Neutrophil (primary cell): ENCODE measurements at regions not wholly inside any gene's neighbourhood (a gene's known extent, or its start where the extent isn't known, plus 50 kb on each side); places are given as distances from the start of the nearest gene placed in this dataset.

Experiments
- H3K27ac ChIP-seq: fragments of 200-600 bp; sonication (generic); 2 replicates; pipeline ENCODE4 v1.5.1; 2016; ENCODE audit warnings: mild to moderate bottlenecking, moderate library complexity
- H3K27me3 ChIP-seq: fragments of 200-600 bp; sonication (generic); 2 replicates; pipeline ENCODE4 v1.6.0; 2016; ENCODE audit warnings: mild to moderate bottlenecking
- H3K36me3 ChIP-seq: fragments of 200-600 bp; sonication (generic); 2 replicates; pipeline ENCODE4 v1.5.1; 2017
- H3K4me1 ChIP-seq, 2 experiments: fragments of 200-600 bp in 1 of 2; sonication (generic) in 1 of 2; 1 replicate in 1 of 2; 2 replicates in 1 of 2; pipeline versions ENCODE4 v1.5.1 to v1.6.1; 2013 to 2016; ENCODE audit warnings: low read depth in 1 of 2, low read length in 1 of 2, mild to moderate bottlenecking in 1 of 2, moderate library complexity in 1 of 2; ENCODE audit not compliant: control insufficient read depth in 1 of 2, insufficient read depth in 1 of 2
- H3K4me3 ChIP-seq, 2 experiments: fragments of 200-600 bp in 1 of 2; sonication (generic) in 1 of 2; 1 replicate in 1 of 2; 2 replicates in 1 of 2; pipeline ENCODE4 v1.5.1; 2013 to 2016; ENCODE audit warnings: low read depth in 1 of 2, low read length in 1 of 2, mild to moderate bottlenecking in 1 of 2, moderate library complexity in 1 of 2
- H3K9me3 ChIP-seq: fragments of 200-600 bp; sonication (generic); 2 replicates; pipeline ENCODE4 v1.5.1; 2016
- TF ChIP-seq, protein P1 (sequence below): fragments of 200-600 bp; sonication (generic); IDR thresholded peaks from 2 replicates; pipeline ENCODE4 v1.5.1; 2016; ENCODE audit warnings: antibody characterized with exemption

- TF ChIP-seq, protein P1, sequence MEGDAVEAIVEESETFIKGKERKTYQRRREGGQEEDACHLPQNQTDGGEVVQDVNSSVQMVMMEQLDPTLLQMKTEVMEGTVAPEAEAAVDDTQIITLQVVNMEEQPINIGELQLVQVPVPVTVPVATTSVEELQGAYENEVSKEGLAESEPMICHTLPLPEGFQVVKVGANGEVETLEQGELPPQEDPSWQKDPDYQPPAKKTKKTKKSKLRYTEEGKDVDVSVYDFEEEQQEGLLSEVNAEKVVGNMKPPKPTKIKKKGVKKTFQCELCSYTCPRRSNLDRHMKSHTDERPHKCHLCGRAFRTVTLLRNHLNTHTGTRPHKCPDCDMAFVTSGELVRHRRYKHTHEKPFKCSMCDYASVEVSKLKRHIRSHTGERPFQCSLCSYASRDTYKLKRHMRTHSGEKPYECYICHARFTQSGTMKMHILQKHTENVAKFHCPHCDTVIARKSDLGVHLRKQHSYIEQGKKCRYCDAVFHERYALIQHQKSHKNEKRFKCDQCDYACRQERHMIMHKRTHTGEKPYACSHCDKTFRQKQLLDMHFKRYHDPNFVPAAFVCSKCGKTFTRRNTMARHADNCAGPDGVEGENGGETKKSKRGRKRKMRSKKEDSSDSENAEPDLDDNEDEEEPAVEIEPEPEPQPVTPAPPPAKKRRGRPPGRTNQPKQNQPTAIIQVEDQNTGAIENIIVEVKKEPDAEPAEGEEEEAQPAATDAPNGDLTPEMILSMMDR = no peak
- Histone ChIP-seq H3K36me3 (no peaks in the 10 kb centered on the region), H3K27me3 (no peaks in the 10 kb centered on the region), H3K27ac (no peak overlapping the region), H3K4me1 (no peaks in the 10 kb centered on the region), H3K4me3 (no peak overlapping the region), H3K9me3 (no peaks in the 10 kb centered on the region)
Measured at GRCh38 chr2:59791004-59791618, 762.3 kb downstream of the BCL11A start.

DNA sequence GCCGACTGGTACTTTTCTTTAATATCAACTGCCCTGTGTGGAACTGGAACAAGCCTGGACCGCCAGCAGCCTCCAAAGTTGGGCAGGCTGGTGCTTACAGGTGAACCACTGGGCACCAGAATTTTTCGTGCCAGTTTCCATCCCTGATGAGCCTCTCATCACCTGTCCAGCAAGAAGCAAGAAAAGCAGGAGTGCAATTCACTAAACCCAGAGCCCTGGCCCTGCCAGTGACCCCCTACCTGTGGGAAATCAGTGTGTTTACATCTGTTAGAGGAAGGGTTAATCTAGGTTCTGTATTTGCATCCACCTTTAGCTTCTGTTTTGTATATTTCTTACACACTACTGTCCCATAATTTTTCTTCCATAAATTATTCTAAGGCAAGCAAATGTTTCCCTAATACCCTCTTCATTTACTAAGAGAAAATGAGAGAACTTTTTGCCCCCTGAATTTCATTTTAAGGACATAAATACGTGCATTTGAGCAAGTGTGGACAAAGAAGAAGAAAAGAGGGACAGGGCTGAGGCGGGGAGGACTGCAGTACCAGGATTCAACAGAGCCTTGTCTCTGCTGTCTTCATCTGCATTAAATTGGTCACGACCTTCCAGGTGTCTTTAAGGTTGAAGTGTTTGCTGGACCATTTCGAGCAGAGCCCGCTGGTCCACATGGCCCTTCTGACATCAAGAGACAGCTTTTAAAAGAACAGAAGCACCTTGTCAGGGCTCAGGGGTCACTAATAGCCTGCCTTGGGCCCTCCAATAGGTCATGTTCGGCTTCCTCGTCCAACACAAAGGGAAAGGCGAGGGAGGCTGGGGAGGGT lies 763.1 kb downstream of the BCL11A start:
- H3K27me3 ChIP-seq = no peaks in the 10 kb centered on the region
- H3K9me3 ChIP-seq = no peaks in the 10 kb centered on the region
- TF ChIP-seq, protein P1 = no peak
- H3K4me1 ChIP-seq = no peaks in the 10 kb centered on the region
- H3K4me3 ChIP-seq = no peak overlapping the region
- no peak overlapping the region for H3K27ac ChIP-seq
- no peaks in the 10 kb centered on the region for H3K36me3 ChIP-seq

DNA sequence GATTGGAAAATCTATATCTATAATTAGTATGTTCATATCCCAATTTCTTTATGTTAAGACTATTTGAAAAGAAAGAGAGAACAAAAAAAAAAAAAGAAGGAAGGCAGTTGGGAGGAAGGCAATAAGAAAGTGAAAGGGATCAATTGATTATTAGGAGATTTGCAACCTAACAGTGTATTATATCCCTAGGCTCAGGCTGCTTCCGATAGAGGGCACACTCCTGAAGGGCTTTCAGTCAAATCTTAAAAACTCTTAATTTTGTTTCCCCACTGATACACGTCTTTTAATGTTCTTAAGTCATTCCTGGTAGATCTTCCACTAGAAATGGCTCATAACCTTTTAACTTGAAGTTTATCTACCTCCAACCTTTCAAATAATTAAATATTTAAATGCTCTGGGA lies 763.9 kb downstream of the BCL11A start:
- no peak overlapping the region for H3K4me3 ChIP-seq
- H3K36me3 ChIP-seq = no peaks in the 10 kb centered on the region
- H3K4me1 ChIP-seq = no peaks in the 10 kb centered on the region
- H3K9me3 ChIP-seq = no peaks in the 10 kb centered on the region
- TF ChIP-seq, protein P1 = no peak
- no peak overlapping the region for H3K27ac ChIP-seq
- H3K27me3 ChIP-seq = no peaks in the 10 kb centered on the region

DNA sequence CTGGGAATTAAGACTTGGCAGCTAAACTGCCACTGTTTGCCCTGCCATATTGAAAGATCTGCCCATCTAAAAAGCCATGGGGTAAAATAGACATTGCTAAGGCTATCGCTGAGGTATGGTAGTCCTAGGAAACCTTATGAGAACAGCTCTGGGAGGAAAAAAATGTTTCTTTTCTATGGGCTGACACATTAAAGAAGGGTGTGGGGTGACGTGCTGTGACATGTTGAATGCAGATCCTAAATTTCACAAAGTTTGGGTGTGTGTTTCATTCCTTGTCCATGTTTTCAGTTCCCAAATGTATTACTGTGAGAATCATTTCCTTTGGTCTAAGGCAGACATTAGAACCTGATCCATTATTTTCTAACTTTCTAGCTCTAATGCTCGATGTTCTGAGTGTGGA lies 766.4 kb downstream of the BCL11A start:
- Histone ChIP-seq H3K4me1 (no peaks in the 10 kb centered on the region), H3K36me3 (no peaks in the 10 kb centered on the region), H3K27me3 (no peaks in the 10 kb centered on the region), H3K9me3 (no peaks in the 10 kb centered on the region), H3K4me3 (no peak overlapping the region), H3K27ac (no peak overlapping the region)
- TF ChIP-seq, protein P1 = no peak

DNA sequence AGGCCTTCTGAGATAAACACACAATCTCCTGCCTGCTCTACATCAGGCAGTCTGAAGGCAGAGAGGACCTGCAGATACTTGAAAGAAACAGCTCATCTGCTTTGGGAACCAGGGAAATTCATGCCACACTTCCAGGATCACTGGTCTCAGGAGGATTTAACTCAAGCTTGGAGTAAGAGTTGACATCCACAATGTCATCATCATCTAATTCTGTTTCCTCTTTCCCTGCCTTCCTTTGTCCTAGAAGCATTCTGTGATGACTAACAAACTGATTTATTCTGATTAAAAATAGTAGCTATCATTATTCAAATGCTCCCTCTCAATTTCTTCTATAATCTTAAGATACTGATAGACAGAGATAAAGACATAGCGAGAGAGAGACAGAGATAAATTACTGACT lies 766.8 kb downstream of the BCL11A start:
- H3K27me3 ChIP-seq = no peaks in the 10 kb centered on the region
- H3K36me3 ChIP-seq = no peaks in the 10 kb centered on the region
- H3K9me3 ChIP-seq = no peaks in the 10 kb centered on the region
- H3K27ac ChIP-seq = no peak overlapping the region
- TF ChIP-seq, protein P1 = no peak
- no peaks in the 10 kb centered on the region for H3K4me1 ChIP-seq
- no peak overlapping the region for H3K4me3 ChIP-seq
